DOHH2 (cell line): ENCODE measurements at regions not wholly inside any gene's neighbourhood (a gene's known extent, or its start where the extent isn't known, plus 50 kb on each side); places are given as distances from the start of the nearest gene placed in this dataset.

Experiments
- H3F3A ChIP-seq: fragments of 200-600 bp; sonication (generic), shearing (Covaris generic); 2 replicates; pipeline ENCODE4 v1.6.0; 2016; ENCODE audit warnings: antibody characterized with exemption, mild to moderate bottlenecking; ENCODE audit not compliant: control insufficient read depth, insufficient read depth
- H3K27ac ChIP-seq: fragments of 200-600 bp; sonication (generic); 2 replicates; pipeline ENCODE4 v1.5.1; 2014; ENCODE audit warnings: low read depth, mild to moderate bottlenecking, low read length, moderate library complexity
- H3K27me3 ChIP-seq: fragments of 200-600 bp; sonication (generic); 2 replicates; pipeline ENCODE4 v1.6.1; 2014; ENCODE audit warnings: mild to moderate bottlenecking, low read length, mixed read lengths; ENCODE audit not compliant: control insufficient read depth
- H3K36me3 ChIP-seq: fragments of 200-600 bp; sonication (generic); 2 replicates; pipeline ENCODE4 v1.6.1; 2014; ENCODE audit warnings: mild to moderate bottlenecking, low read length, moderate library complexity, mixed read lengths; ENCODE audit not compliant: control insufficient read depth
- H3K4me1 ChIP-seq: fragments of 200-600 bp; sonication (generic); 2 replicates; pipeline ENCODE4 v1.6.1; 2014; ENCODE audit warnings: mild to moderate bottlenecking, low read length, mixed read lengths; ENCODE audit not compliant: control insufficient read depth
- H3K4me2 ChIP-seq: fragments of 200-600 bp; sonication (generic); 2 replicates; pipeline ENCODE4 v1.6.0; 2014; ENCODE audit warnings: mild to moderate bottlenecking, low read length, moderate library complexity
- H3K4me3 ChIP-seq: fragments of 200-600 bp; sonication (generic); 2 replicates; pipeline ENCODE4 v1.5.1; 2014; ENCODE audit warnings: mild to moderate bottlenecking, low read length, mixed read lengths
- H3K79me2 ChIP-seq: fragments of 200-600 bp; sonication (generic); 2 replicates; pipeline ENCODE4 v1.6.1; 2014; ENCODE audit warnings: mild to moderate bottlenecking, low read length, mixed read lengths; ENCODE audit not compliant: control insufficient read depth
- H3K9me2 ChIP-seq: fragments of 200-600 bp; sonication (generic); replicated peaks from 2 replicates; pipeline ENCODE4 v1.6.1; 2014; ENCODE audit warnings: mild to moderate bottlenecking, low read length, mixed read lengths; ENCODE audit not compliant: control insufficient read depth
- H3K9me3 ChIP-seq: fragments of 200-600 bp; sonication (generic); 2 replicates; pipeline ENCODE4 v1.6.1; 2014; ENCODE audit warnings: antibody characterized with exemption, low read length, mixed read lengths; ENCODE audit not compliant: control insufficient read depth, insufficient read depth
- H4K20me1 ChIP-seq: fragments of 200-600 bp; sonication (generic); 2 replicates; pipeline ENCODE4 v1.6.0; 2014; ENCODE audit warnings: low read depth, mild to moderate bottlenecking, antibody characterized with exemption, low read length, moderate library complexity; ENCODE audit not compliant: control insufficient read depth, insufficient read depth
- CTCF ChIP-seq: fragments of 200-600 bp; sonication (generic); IDR thresholded peaks from one replicate; pipeline ENCODE4 v1.5.1; 2014; ENCODE audit warnings: antibody characterized with exemption, mild to moderate bottlenecking, low read depth, low read length; ENCODE audit not compliant: poor library complexity, severe bottlenecking
- EZH2phosphoT487 ChIP-seq: fragments of 200-600 bp; sonication (generic); IDR thresholded peaks from 2 replicates; pipeline ENCODE4 v1.6.1; 2017; ENCODE audit warnings: borderline replicate concordance, mild to moderate bottlenecking, antibody characterized with exemption, low read length, moderate library complexity, mixed read lengths

GRCh38 chr6:138716971-138717665 is 56.5 kb upstream of the CCDC28A start:
- Histone ChIP-seq H3K36me3 (no peaks in the 10 kb centered on the region), H3K9me2 (no peaks in the 10 kb centered on the region), H3F3A (no peaks in the 10 kb centered on the region), H3K27ac (no peak overlapping the region), H3K27me3 (no peaks in the 10 kb centered on the region), H3K4me2 (no peak overlapping the region), H3K9me3 (no peaks in the 10 kb centered on the region), H3K79me2 (no peaks in the 10 kb centered on the region), H4K20me1 (no peaks in the 10 kb centered on the region), H3K4me1 (no peaks in the 10 kb centered on the region), H3K4me3 (no peak overlapping the region)
- no peak for TF ChIP-seq CTCF
- no peak for TF ChIP-seq EZH2phosphoT487

GRCh38 chr6:138719011-138719635 is 54.4 kb upstream of the CCDC28A start:
- H3K4me1 ChIP-seq, result no peaks in the 10 kb centered on the region
- H3K27ac ChIP-seq, result no peak overlapping the region
- H3K27me3 ChIP-seq, result no peaks in the 10 kb centered on the region
- H3K4me3 ChIP-seq, result no peak overlapping the region
- H3K79me2 ChIP-seq, result no peaks in the 10 kb centered on the region
- H4K20me1 ChIP-seq, result no peaks in the 10 kb centered on the region
- H3F3A ChIP-seq, result no peaks in the 10 kb centered on the region
- H3K9me3 ChIP-seq, result no peaks in the 10 kb centered on the region
- no peaks in the 10 kb centered on the region for H3K36me3 ChIP-seq
- no peaks in the 10 kb centered on the region for H3K9me2 ChIP-seq
- TF ChIP-seq EZH2phosphoT487 (no peak), CTCF (no peak)
- no peak overlapping the region for H3K4me2 ChIP-seq

GRCh38 chr6:138719744-138720143 is 53.8 kb upstream of the CCDC28A start:
- no peaks in the 10 kb centered on the region for H3K4me1 ChIP-seq
- H3K27ac ChIP-seq, result no peak overlapping the region
- no peak for TF ChIP-seq CTCF
- H3K4me2 ChIP-seq, result no peak overlapping the region
- no peaks in the 10 kb centered on the region for H3K79me2 ChIP-seq
- no peaks in the 10 kb centered on the region for H3K36me3 ChIP-seq
- no peak overlapping the region for H3K4me3 ChIP-seq
- H4K20me1 ChIP-seq, result no peaks in the 10 kb centered on the region
- H3F3A ChIP-seq, result no peaks in the 10 kb centered on the region
- no peaks in the 10 kb centered on the region for H3K9me2 ChIP-seq
- H3K9me3 ChIP-seq, result no peaks in the 10 kb centered on the region
- no peaks in the 10 kb centered on the region for H3K27me3 ChIP-seq
